ENCODE measurements at regions not wholly inside any gene's neighbourhood (a gene's known extent, or its start where the extent isn't known, plus 50 kb on each side); places are given as distances from the start of the nearest gene placed in this dataset.
A peak's percentile ranks its signal among the peaks of the same experiment; 100 is the strongest.

- H3K27me3 ChIP-seq (ENCODE audit: control insufficient read depth, insufficient read depth, low read length, poor library complexity, severe bottlenecking) = no peaks in the 10 kb centered on the region
- no peak for DNase-seq
- H3K4me1 ChIP-seq (ENCODE audit: control insufficient read depth, insufficient read depth, low read length) = no peaks in the 10 kb centered on the region
- no peak overlapping the region for H3K27ac ChIP-seq (ENCODE audit: low read depth, low read length)
- H3K36me3 ChIP-seq (ENCODE audit: control insufficient read depth, insufficient read depth, low read length) = no peaks in the 10 kb centered on the region
- H3K27me3 Mint-ChIP-seq (ENCODE audit: insufficient read depth) = no peaks in the 10 kb centered on the region
- H3K4me3 Mint-ChIP-seq = no peak overlapping the region
- no peaks in the 10 kb centered on the region for H3K36me3 Mint-ChIP-seq (ENCODE audit: low read depth)
- TF ChIP-seq CTCF (conservative IDR thresholded peaks at IDR 0.05) = no peak
- no peaks in the 10 kb centered on the region for H3K9me3 ChIP-seq (ENCODE audit: control insufficient read depth, low read length)
- H3K9me3 Mint-ChIP-seq = no peaks in the 10 kb centered on the region
- no peak overlapping the region for H3K27ac Mint-ChIP-seq
- no peak overlapping the region for H3K4me3 ChIP-seq (ENCODE audit: low read length)
- no peak overlapping the region for H3K9ac ChIP-seq (ENCODE audit: extremely low read depth, low read length, poor library complexity, severe bottlenecking)
- H3K4me1 Mint-ChIP-seq = peaks cover 3% of the 10 kb centered on the region
Measured at GRCh38 chr2:52831216-52831615, 936.4 kb upstream of the CHAC2 start.

- Histone ChIP-seq H3K27me3 (ENCODE audit: control insufficient read depth, insufficient read depth, low read length, poor library complexity, severe bottlenecking) (no peaks in the 10 kb centered on the region), H3K27ac (ENCODE audit: low read depth, low read length) (no peak overlapping the region), H3K36me3 (ENCODE audit: control insufficient read depth, insufficient read depth, low read length) (no peaks in the 10 kb centered on the region), H3K9ac (ENCODE audit: extremely low read depth, low read length, poor library complexity, severe bottlenecking) (no peak overlapping the region), H3K9me3 (ENCODE audit: control insufficient read depth, low read length) (no peaks in the 10 kb centered on the region), H3K4me1 (ENCODE audit: control insufficient read depth, insufficient read depth, low read length) (no peaks in the 10 kb centered on the region), H3K4me3 (ENCODE audit: low read length) (no peak overlapping the region)
- no peak for TF ChIP-seq CTCF (conservative IDR thresholded peaks at IDR 0.05)
- 100% methylated on average over 1 of the region's 1 CpG; no CpG with 5 or more reads in 1 of the 2 experiments for WGBS, 2 experiments (ENCODE audit: insufficient coverage in 1 of 2, insufficient read length in 1 of 2)
- Mint-ChIP-seq H3K27me3 (ENCODE audit: insufficient read depth) (no peaks in the 10 kb centered on the region), H3K36me3 (ENCODE audit: low read depth) (no peaks in the 10 kb centered on the region), H3K9me3 (no peaks in the 10 kb centered on the region), H3K4me1 (peaks cover 3% of the 10 kb centered on the region), H3K4me3 (no peak overlapping the region), H3K27ac (no peak overlapping the region)
- DNase-seq = no peak
Measured at GRCh38 chr2:52828112-52828511, 939.5 kb upstream of the CHAC2 start.

- Mint-ChIP-seq H3K4me3 (no peak overlapping the region), H3K36me3 (ENCODE audit: low read depth) (no peaks in the 10 kb centered on the region), H3K27me3 (ENCODE audit: insufficient read depth) (no peaks in the 10 kb centered on the region), H3K4me1 (peaks cover 3% of the 10 kb centered on the region), H3K27ac (no peak overlapping the region), H3K9me3 (no peaks in the 10 kb centered on the region)
- H3K4me3 ChIP-seq (ENCODE audit: low read length) = no peak overlapping the region
- peak; percentile 55 for TF ChIP-seq CTCF (conservative IDR thresholded peaks at IDR 0.05)
- H3K9ac ChIP-seq (ENCODE audit: extremely low read depth, low read length, poor library complexity, severe bottlenecking) = no peak overlapping the region
- H3K27ac ChIP-seq (ENCODE audit: low read depth, low read length) = no peak overlapping the region
- H3K36me3 ChIP-seq (ENCODE audit: control insufficient read depth, insufficient read depth, low read length) = no peaks in the 10 kb centered on the region
- H3K27me3 ChIP-seq (ENCODE audit: control insufficient read depth, insufficient read depth, low read length, poor library complexity, severe bottlenecking) = no peaks in the 10 kb centered on the region
- H3K4me1 ChIP-seq (ENCODE audit: control insufficient read depth, insufficient read depth, low read length) = no peaks in the 10 kb centered on the region
- H3K9me3 ChIP-seq (ENCODE audit: control insufficient read depth, low read length) = no peaks in the 10 kb centered on the region
- DNase-seq = no peak
Measured at GRCh38 chr2:52821631-52822030, 946.0 kb upstream of the CHAC2 start.
